H1 (cell line): ENCODE measurements at regions not wholly inside any gene's neighbourhood (a gene's known extent, or its start where the extent isn't known, plus 50 kb on each side); places are given as distances from the start of the nearest gene placed in this dataset.

Experiments used
- BCL11A ChIP-seq, 2 experiments: IDR thresholded peaks; one replicate each; pipeline ENCODE4 v1.6.1; 2011; ENCODE audit warnings: low read depth in 2 of 2, low read length in 2 of 2, mild to moderate bottlenecking in 2 of 2
- CBX8 ChIP-seq: fragments of 300-800, 300-1000 bp; sonication (generic); IDR thresholded peaks from 2 replicates; pipeline ENCODE4 v1.7.1; 2016; ENCODE audit warnings: low read depth, low read length, borderline replicate concordance
- CTBP2 ChIP-seq: IDR thresholded peaks from 2 replicates; pipeline ENCODE4 v1.7.0; 2011; ENCODE audit warnings: borderline replicate concordance, mild to moderate bottlenecking, moderate library complexity, mixed read lengths, low read length; ENCODE audit not compliant: insufficient read depth, insufficient read length
- GABPA ChIP-seq: IDR thresholded peaks from 2 replicates; pipeline ENCODE4 v1.6.1; 2011; ENCODE audit warnings: mild to moderate bottlenecking, low read length, moderate library complexity, borderline replicate concordance; ENCODE audit not compliant: insufficient read depth
- RFX5 ChIP-seq: IDR thresholded peaks from 2 replicates; pipeline ENCODE4 v1.6.1; 2011; ENCODE audit warnings: low read depth, low read length, improper control_type of control experiment, borderline replicate concordance

DNA sequence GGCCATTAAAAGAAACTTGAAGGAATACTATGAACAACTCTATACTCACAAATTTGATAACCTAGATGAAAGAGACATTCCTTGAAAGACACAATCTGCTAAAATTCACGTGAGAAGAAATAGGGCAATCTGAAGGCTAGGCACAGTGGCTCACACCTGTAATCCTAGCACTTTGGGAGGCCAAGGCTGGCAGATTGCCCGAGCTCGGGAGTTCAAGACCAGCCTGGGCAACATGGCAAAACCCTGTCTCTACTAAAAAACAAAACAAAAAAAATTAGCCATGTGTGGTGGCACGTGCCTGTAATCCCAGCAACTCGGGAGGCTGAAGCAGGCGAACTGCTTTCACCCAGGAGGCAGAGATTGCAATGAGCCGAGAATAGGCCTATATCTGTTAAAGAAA, 104.8 kb downstream of the HES1 start (continued):
- TF ChIP-seq CBX8 = no peak
- no peak for TF ChIP-seq GABPA
- TF ChIP-seq RFX5 = no peak
- TF ChIP-seq BCL11A (IDR thresholded peaks at IDR 0.05; ENCODE audit: low read depth in 2 of 2, low read length in 2 of 2) = no peak
- TF ChIP-seq CTBP2 = no peak
